Esophagus muscularis mucosa (tissue), 4 donors: ENCODE measurements at regions not wholly inside any gene's neighbourhood (a gene's known extent, or its start where the extent isn't known, plus 50 kb on each side); places are given as distances from the start of the nearest gene placed in this dataset.
A peak's percentile ranks its signal among the peaks of the same experiment; 100 is the strongest.

Experiments
- DNase-seq: peaks from one replicate; pipeline ENCODE4 v3.0.0-alpha.2; 2017; ENCODE audit errors: extremely low spot score
- H3K27ac ChIP-seq, 4 donors: fragments of 200-600 bp; sonication (generic); replicated peaks in 1 of 4; 1 replicate in 3 of 4; 2 replicates in 1 of 4; pipeline ENCODE4 v1.5.1; 2016 to 2019; ENCODE audit warnings: mild to moderate bottlenecking in 1 of 4
- H3K27me3 ChIP-seq, 4 donors: fragments of 200-600 bp; sonication (generic); one replicate each; pipeline versions ENCODE4 v1.5.1 to v1.6.0; 2016 to 2019
- H3K36me3 ChIP-seq, 4 donors: fragments of 200-600 bp; sonication (generic); one replicate each; pipeline ENCODE4 v1.5.1; 2016 to 2019
- H3K4me1 ChIP-seq, 4 donors: fragments of 200-600 bp; sonication (generic); one replicate each; pipeline ENCODE4 v1.5.1; 2016 to 2019
- H3K4me3 ChIP-seq, 4 donors: fragments of 200-600 bp; sonication (generic); 1 replicate in 2 of 4; 2 replicates in 2 of 4; pipeline ENCODE4 v1.5.1; 2016 to 2019; ENCODE audit warnings: mild to moderate bottlenecking in 4 of 4, moderate library complexity in 1 of 4
- H3K9me3 ChIP-seq, 4 donors: fragments of 200-600 bp; sonication (generic); 1 replicate in 3 of 4; 2 replicates in 1 of 4; pipeline ENCODE4 v1.5.1; 2016 to 2019
- EP300 ChIP-seq: sonication (generic); formaldehyde crosslinking; IDR thresholded peaks from one replicate; pipeline ENCODE4 v1.6.1; 2017; ENCODE audit warnings: antibody characterized with exemption
- POLR2A ChIP-seq: fragments of 450-650 bp; IDR thresholded peaks from one replicate; pipeline ENCODE4 v1.6.1; 2017; ENCODE audit warnings: antibody characterized with exemption, moderate library complexity, mild to moderate bottlenecking, low read depth
- POLR2AphosphoS5 ChIP-seq, 2 donors: sonication (generic); formaldehyde crosslinking; IDR thresholded peaks; one replicate each; pipeline ENCODE4 v1.6.1; 2017; ENCODE audit warnings: antibody characterized with exemption in 2 of 2
- WGBS: methylation state at CpG from one replicate; pipeline ENCODE4 v1.1.5; 2018; 5-methylcytosine and 5-hydroxymethylcytosine counted together
- intact Hi-C: fragments of 100-400 bp; cut with DNase I; formaldehyde crosslinking; loops from one replicate; pipeline ENCODE4 v1.15.1; 2023
- TF ChIP-seq, protein P1 (sequence below), 3 experiments: fragments of 200-600 bp in 2 of 3; fragments of 450-650 bp in 1 of 3; sonication (generic) in 2 of 3; IDR thresholded peaks; one replicate each; pipeline ENCODE4 v1.5.1; 2017 to 2019; ENCODE audit warnings: antibody characterized with exemption in 3 of 3, mild to moderate bottlenecking in 2 of 3, moderate library complexity in 1 of 3

DNA sequence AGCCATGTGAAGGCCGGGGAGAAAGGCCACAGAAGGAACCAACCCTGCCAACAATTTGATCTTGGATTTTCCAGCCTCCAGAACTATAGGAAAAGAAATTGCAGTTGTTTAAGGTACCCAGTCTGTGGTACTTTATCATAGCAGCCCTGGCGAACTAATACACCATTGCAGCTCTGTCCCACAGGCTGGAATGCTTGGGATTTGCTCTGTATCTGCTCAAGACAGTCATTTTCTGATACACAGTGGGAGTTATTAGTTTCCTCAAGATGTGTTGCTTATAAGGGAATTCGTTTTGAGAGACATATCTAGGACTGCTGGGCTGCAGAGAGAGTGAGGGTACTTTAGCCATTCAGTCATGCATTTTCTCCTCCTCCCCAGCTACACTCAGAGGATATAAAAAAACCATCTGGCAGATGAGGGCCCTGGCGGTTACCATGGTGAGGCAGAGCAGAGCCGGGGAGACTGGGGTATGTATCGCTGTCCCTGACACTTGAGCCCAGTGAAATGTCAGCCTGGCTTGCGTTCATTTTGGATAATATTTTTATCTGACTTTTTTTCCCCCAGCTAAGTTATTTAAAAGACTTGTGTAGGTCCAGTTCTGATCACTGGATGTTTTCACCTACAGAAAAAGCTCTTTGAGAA is 104.6 kb downstream of the DIRAS3 start:
- WGBS = 32% methylated on average over 7 of the region's 7 CpGs
- H3K9me3 ChIP-seq = no peaks in the 10 kb centered on the region
- H3K27ac ChIP-seq = no peak overlapping the region
- DNase-seq = no peak
- H3K27me3 ChIP-seq = no peaks in the 10 kb centered on the region
- peaks cover 4 to 8% (median 6%) of the 10 kb centered on the region in 4 donors for H3K4me1 ChIP-seq
- intact Hi-C loops = no loop called here
- no peaks in the 10 kb centered on the region for H3K36me3 ChIP-seq
- no peak overlapping the region for H3K4me3 ChIP-seq
- TF ChIP-seq EP300 (no peak), POLR2A (no peak), POLR2AphosphoS5 (IDR thresholded peaks at IDR 0.05) (no peak)
- TF ChIP-seq, protein P1, sequence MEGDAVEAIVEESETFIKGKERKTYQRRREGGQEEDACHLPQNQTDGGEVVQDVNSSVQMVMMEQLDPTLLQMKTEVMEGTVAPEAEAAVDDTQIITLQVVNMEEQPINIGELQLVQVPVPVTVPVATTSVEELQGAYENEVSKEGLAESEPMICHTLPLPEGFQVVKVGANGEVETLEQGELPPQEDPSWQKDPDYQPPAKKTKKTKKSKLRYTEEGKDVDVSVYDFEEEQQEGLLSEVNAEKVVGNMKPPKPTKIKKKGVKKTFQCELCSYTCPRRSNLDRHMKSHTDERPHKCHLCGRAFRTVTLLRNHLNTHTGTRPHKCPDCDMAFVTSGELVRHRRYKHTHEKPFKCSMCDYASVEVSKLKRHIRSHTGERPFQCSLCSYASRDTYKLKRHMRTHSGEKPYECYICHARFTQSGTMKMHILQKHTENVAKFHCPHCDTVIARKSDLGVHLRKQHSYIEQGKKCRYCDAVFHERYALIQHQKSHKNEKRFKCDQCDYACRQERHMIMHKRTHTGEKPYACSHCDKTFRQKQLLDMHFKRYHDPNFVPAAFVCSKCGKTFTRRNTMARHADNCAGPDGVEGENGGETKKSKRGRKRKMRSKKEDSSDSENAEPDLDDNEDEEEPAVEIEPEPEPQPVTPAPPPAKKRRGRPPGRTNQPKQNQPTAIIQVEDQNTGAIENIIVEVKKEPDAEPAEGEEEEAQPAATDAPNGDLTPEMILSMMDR (IDR thresholded peaks at IDR 0.05) = no peak

DNA sequence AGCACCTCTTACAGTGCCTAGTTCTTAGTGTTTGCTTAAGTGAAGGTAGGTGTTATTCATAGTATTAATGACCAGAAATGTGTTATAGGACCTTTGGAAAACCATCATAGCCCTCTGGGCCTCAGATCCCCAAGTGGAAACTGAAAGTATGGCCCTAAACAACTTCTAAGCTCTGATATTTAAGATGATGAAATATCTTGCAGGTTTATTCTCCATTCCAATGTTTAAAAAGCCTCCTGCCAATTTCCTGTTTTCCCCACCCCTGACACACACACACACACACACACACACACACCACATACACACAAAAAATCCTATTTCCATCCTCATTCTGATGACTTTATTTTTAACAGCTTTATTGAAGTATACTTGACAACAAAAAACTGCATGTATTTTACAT is 108.2 kb downstream of the DIRAS3 start:
- Histone ChIP-seq H3K27ac (no peak overlapping the region), H3K27me3 (no peaks in the 10 kb centered on the region), H3K9me3 (no peaks in the 10 kb centered on the region), H3K4me3 (no peak overlapping the region), H3K4me1 (peaks cover 4 to 8% (median 6%) of the 10 kb centered on the region in 4 donors), H3K36me3 (no peaks in the 10 kb centered on the region)
- TF ChIP-seq, protein P1 (IDR thresholded peaks at IDR 0.05) = no peak
- TF ChIP-seq POLR2AphosphoS5 (IDR thresholded peaks at IDR 0.05) = no peak
- no peak for TF ChIP-seq EP300
- TF ChIP-seq POLR2A = no peak
- peak; percentile 29 for DNase-seq
- intact Hi-C loops = no loop called here

DNA sequence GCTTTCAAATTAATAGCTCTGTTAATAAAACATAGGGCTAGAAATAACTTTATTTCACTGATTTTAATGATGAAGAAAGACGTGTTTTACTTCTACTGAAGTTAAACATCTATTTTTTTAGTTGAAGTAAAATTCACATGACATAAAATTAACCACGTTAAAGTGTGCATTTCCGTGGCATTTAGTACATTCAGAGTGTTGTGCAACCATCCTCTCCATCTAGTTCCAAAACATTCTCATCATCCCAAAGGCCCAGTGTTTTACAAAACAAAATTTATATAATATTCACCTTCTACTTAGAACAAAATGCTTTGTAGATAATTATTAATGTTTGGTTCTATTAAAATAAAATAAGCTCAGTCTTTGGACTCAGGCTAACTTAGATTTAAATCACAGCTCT is 108.5 kb upstream of the GNG12 start:
- WGBS = 77% methylated on average over 3 of the region's 3 CpGs
- no peaks in the 10 kb centered on the region for H3K9me3 ChIP-seq
- no peak overlapping the region for H3K27ac ChIP-seq
- TF ChIP-seq EP300 = no peak
- TF ChIP-seq POLR2A = no peak
- H3K4me1 ChIP-seq = peaks cover 4 to 8% (median 6%) of the 10 kb centered on the region in 4 donors
- intact Hi-C loops = no loop called here
- H3K4me3 ChIP-seq = no peak overlapping the region
- H3K36me3 ChIP-seq = no peaks in the 10 kb centered on the region
- no peak for DNase-seq
- no peaks in the 10 kb centered on the region for H3K27me3 ChIP-seq

DNA sequence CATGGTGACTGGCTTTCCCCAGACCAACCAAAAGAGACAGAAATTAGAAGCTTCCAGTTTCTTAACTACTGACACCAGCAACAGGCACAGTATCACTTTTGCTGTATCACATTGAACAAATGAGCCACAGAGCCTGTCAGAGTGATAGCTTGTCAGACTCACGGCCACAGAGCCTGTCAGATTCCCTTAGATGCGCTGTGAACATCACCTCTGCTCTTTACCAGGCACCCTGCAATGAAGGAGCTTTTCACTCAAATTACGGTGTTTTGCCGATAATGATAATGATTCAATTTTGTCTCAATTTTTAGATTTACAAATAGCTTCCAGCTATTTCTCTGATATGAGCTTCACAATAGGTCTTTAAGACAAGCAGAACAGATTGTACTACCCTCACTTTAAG is 107.9 kb upstream of the GNG12 start:
- no peak overlapping the region for H3K27ac ChIP-seq
- peak; percentile 47 for DNase-seq
- no peaks in the 10 kb centered on the region for H3K36me3 ChIP-seq
- peaks cover 0 to 7% (median 5%) of the 10 kb centered on the region in 4 donors for H3K4me1 ChIP-seq
- H3K4me3 ChIP-seq = no peak overlapping the region
- TF ChIP-seq, protein P1 (IDR thresholded peaks at IDR 0.05) = no peak
- no peak for TF ChIP-seq POLR2AphosphoS5 (IDR thresholded peaks at IDR 0.05)
- H3K9me3 ChIP-seq = no peaks in the 10 kb centered on the region
- WGBS = 98% methylated on average over 4 of the region's 4 CpGs
- no peaks in the 10 kb centered on the region for H3K27me3 ChIP-seq
- intact Hi-C loops = no loop called here

DNA sequence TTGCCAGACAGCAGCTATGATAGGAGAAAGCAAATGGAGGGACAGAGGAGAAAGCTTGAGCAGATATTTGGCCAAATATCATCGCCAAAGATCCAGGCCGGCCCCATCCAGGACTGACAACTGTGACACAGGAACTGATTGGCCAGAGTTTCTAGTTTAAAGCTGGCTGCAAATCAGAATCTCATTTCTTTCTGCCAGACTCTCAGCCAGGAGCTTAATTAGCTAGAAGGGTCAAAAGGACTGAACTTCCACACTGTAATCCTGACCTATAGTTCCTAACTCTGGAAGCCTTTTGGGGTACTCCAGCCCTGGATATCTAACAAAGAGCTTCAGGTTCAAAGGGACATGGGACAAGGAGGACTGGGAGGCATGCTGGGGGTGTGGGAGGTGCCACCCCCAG is 106.7 kb upstream of the GNG12 start:
- no peaks in the 10 kb centered on the region for H3K27me3 ChIP-seq
- intact Hi-C loops = no loop called here
- DNase-seq = peak; percentile 45
- no peak overlapping the region for H3K27ac ChIP-seq
- no peaks in the 10 kb centered on the region for H3K36me3 ChIP-seq
- no peaks in the 10 kb centered on the region for H3K9me3 ChIP-seq
- H3K4me1 ChIP-seq = no peaks in the 10 kb centered on the region
- WGBS = 47% methylated on average over 2 of the region's 2 CpGs
- H3K4me3 ChIP-seq = no peak overlapping the region
- TF ChIP-seq POLR2A = no peak
- TF ChIP-seq EP300 = no peak
- no peak for TF ChIP-seq POLR2AphosphoS5 (IDR thresholded peaks at IDR 0.05)
- TF ChIP-seq, protein P1 (IDR thresholded peaks at IDR 0.05) = no peak
